GM23338 (cell line): ENCODE measurements at regions not wholly inside any gene's neighbourhood (a gene's known extent, or its start where the extent isn't known, plus 50 kb on each side); places are given as distances from the start of the nearest gene placed in this dataset.

Experiments used
- ATAC-seq: fragments of 200-7000 bp; cut with Tn5 transposase; 3 replicates; pipeline ENCODE4 v1.9.1; 2020
- DNase-seq: peaks from one replicate; pipeline ENCODE4 v3.0.0-alpha.2; 2015; ENCODE audit warnings: low spot score
- H2AFZ ChIP-seq: fragments of 200-600 bp; sonication (generic); 2 replicates; pipeline ENCODE4 v1.8.0; 2016; ENCODE audit warnings: antibody characterized with exemption, mild to moderate bottlenecking, moderate library complexity
- H3F3A ChIP-seq: fragments of 200-600 bp; sonication (generic); replicated peaks from 2 replicates; pipeline ENCODE4 v1.8.0; 2017; ENCODE audit warnings: antibody characterized with exemption, mixed run types, low read depth
- H3K27ac ChIP-seq: fragments of 200-600 bp; sonication (generic); 2 replicates; pipeline ENCODE4 v1.6.1; 2016; ENCODE audit warnings: low read depth
- H3K27me3 ChIP-seq: fragments of 200-600 bp; sonication (generic); 2 replicates; pipeline ENCODE4 v1.8.0; 2016; ENCODE audit warnings: mild to moderate bottlenecking, mixed run types, moderate library complexity; ENCODE audit not compliant: insufficient read depth
- H3K36me3 ChIP-seq: fragments of 200-600 bp; sonication (generic); 2 replicates; pipeline ENCODE4 v1.8.0; 2016; ENCODE audit warnings: mild to moderate bottlenecking; ENCODE audit not compliant: insufficient read depth
- H3K4me1 ChIP-seq: fragments of 200-600 bp; sonication (generic); 2 replicates; pipeline ENCODE4 v1.8.0; 2016; ENCODE audit warnings: mild to moderate bottlenecking, moderate library complexity; ENCODE audit not compliant: insufficient read depth
- H3K4me2 ChIP-seq: fragments of 200-600 bp; sonication (generic); 2 replicates; pipeline ENCODE4 v1.7.1; 2017; ENCODE audit warnings: mixed run types
- H3K4me3 ChIP-seq: fragments of 200-600 bp; sonication (generic); 2 replicates; pipeline ENCODE4 v1.6.1; 2016; ENCODE audit warnings: mixed run types
- H3K79me2 ChIP-seq: fragments of 200-600 bp; sonication (generic); replicated peaks from 2 replicates; pipeline ENCODE4 v1.8.0; 2017; ENCODE audit warnings: mild to moderate bottlenecking; ENCODE audit not compliant: insufficient read depth
- H3K9me2 ChIP-seq: fragments of 200-600 bp; sonication (generic); 2 replicates; pipeline ENCODE4 v1.8.0; 2017; ENCODE audit not compliant: insufficient read depth
- H4K20me1 ChIP-seq: fragments of 200-600 bp; sonication (generic); replicated peaks from 2 replicates; pipeline ENCODE4 v1.8.0; 2017; ENCODE audit warnings: mild to moderate bottlenecking; ENCODE audit not compliant: insufficient read depth
- H3K27ac Mint-ChIP-seq: 2 replicates; pipeline ENCODE4 v1.8.0; 2020; ENCODE audit warnings: inconsistent platforms, mild to moderate bottlenecking, moderate library complexity, mixed read lengths
- H3K27me3 Mint-ChIP-seq: 3 replicates; pipeline ENCODE4 v1.8.0; 2022; ENCODE audit warnings: low read depth, mild to moderate bottlenecking, moderate library complexity, mixed read lengths, inconsistent platforms; ENCODE audit not compliant: insufficient read depth, poor library complexity
- H3K36me3 Mint-ChIP-seq: 3 replicates; pipeline ENCODE4 v1.8.0; 2021; ENCODE audit warnings: low read depth, mild to moderate bottlenecking, inconsistent platforms, moderate library complexity, mixed read lengths
- H3K4me1 Mint-ChIP-seq: 3 replicates; pipeline ENCODE4 v1.8.0; 2020; ENCODE audit warnings: mild to moderate bottlenecking, inconsistent platforms, mixed read lengths
- H3K4me3 Mint-ChIP-seq: 3 replicates; pipeline ENCODE4 v1.8.0; 2021; ENCODE audit warnings: moderate library complexity, mild to moderate bottlenecking, inconsistent platforms, mixed read lengths
- H3K9me3 Mint-ChIP-seq: 3 replicates; pipeline ENCODE4 v1.8.0; 2020; ENCODE audit warnings: moderate library complexity, mild to moderate bottlenecking, inconsistent platforms, mixed read lengths
- CTCF ChIP-seq, 2 experiments: fragments of 200-600 bp in 1 of 2; sonication (generic) in 1 of 2; conservative IDR thresholded peaks; 2 replicates each; pipeline versions ENCODE4 v1.5.1 to v1.6.1; 2016 to 2017; ENCODE audit warnings: antibody characterized with exemption in 2 of 2, low read depth in 2 of 2, mild to moderate bottlenecking in 2 of 2, moderate library complexity in 1 of 2
- EZH2 ChIP-seq: fragments of 200-600 bp; sonication (generic); IDR thresholded peaks from one replicate; pipeline ENCODE4 v1.8.0; 2017; ENCODE audit warnings: antibody characterized with exemption, mild to moderate bottlenecking, low read depth; ENCODE audit not compliant: unreplicated experiment
- EZH2phosphoT487 ChIP-seq: fragments of 200-600 bp; sonication (generic); IDR thresholded peaks from one replicate; pipeline ENCODE4 v1.8.1; 2018; ENCODE audit warnings: antibody characterized with exemption; ENCODE audit not compliant: unreplicated experiment
- POLR2AphosphoS5 ChIP-seq: IDR thresholded peaks from 2 replicates; pipeline ENCODE4 v1.6.1; 2016; ENCODE audit warnings: antibody characterized with exemption, low read depth
- REST ChIP-seq: IDR thresholded peaks from one replicate; pipeline ENCODE4 v1.6.1; 2018; ENCODE audit warnings: antibody characterized with exemption; ENCODE audit not compliant: unreplicated experiment
- STAT1 ChIP-seq: IDR thresholded peaks from one replicate; pipeline ENCODE4 v1.6.1; 2016; ENCODE audit warnings: antibody characterized with exemption; ENCODE audit not compliant: unreplicated experiment
- ZNF462 ChIP-seq: fragments of 250-450 bp; sonication (Bioruptor Pico); IDR thresholded peaks from 2 replicates; pipeline ENCODE4 v1.5.0; 2020; ENCODE audit warnings: mild to moderate bottlenecking, moderate library complexity

- Histone ChIP-seq H2AFZ (no peak overlapping the region), H3F3A (peaks cover 10% of the 10 kb centered on the region; the same call in 1 of the 2 replicates), H3K36me3 (no peaks in the 10 kb centered on the region), H3K79me2 (no peaks in the 10 kb centered on the region), H4K20me1 (no peaks in the 10 kb centered on the region; the same call in 1 of the 2 replicates), H3K4me3 (no peak overlapping the region), H3K4me2 (no peak overlapping the region), H3K27ac (no peak overlapping the region), H3K9me2 (no peaks in the 10 kb centered on the region), H3K27me3 (no peaks in the 10 kb centered on the region), H3K4me1 (peaks cover 23% of the 10 kb centered on the region)
- peaks cover 15% of the 10 kb centered on the region for H3K27me3 Mint-ChIP-seq
- H3K4me3 Mint-ChIP-seq, result no peak overlapping the region
- H3K36me3 Mint-ChIP-seq, result no peaks in the 10 kb centered on the region; the same call in 2 of the 3 replicates
- no peaks in the 10 kb centered on the region; the same call in 2 of the 3 replicates for H3K9me3 Mint-ChIP-seq
- ATAC-seq (no peak), DNase-seq (no peak)
- TF ChIP-seq ZNF462 (no peak), EZH2phosphoT487 (no peak), STAT1 (no peak), REST (no peak), CTCF (conservative IDR thresholded peaks at IDR 0.05; ENCODE audit: low read depth in 2 of 2) (no peak), POLR2AphosphoS5 (no peak), EZH2 (no peak)
- H3K27ac Mint-ChIP-seq, result no peak overlapping the region
- peaks cover 46% of the 10 kb centered on the region for H3K4me1 Mint-ChIP-seq
Measured at GRCh38 chr4:4671774-4672349, 130.0 kb upstream of the STX18 start.
